ENCODE measurements at regions not wholly inside any gene's neighbourhood (a gene's known extent, or its start where the extent isn't known, plus 50 kb on each side); places are given as distances from the start of the nearest gene placed in this dataset.

- no peak overlapping the region for H3K27ac ChIP-seq (ENCODE audit: low read depth in 2 of 2, low read length in 2 of 2)
- no peak overlapping the region for H3K9ac ChIP-seq (ENCODE audit: low read length in 3 of 3)
- no peak overlapping the region for H3K4me3 ChIP-seq (ENCODE audit: low read length in 3 of 3)
- DNase-seq (no peak), FAIRE-seq (no peak)
- no peaks in the 10 kb centered on the region for H3K36me3 ChIP-seq (ENCODE audit: control insufficient read depth in 2 of 3, insufficient read depth in 3 of 3, low read length in 3 of 3)
- no peaks in the 10 kb centered on the region for H3K4me1 ChIP-seq (ENCODE audit: control insufficient read depth in 2 of 3, insufficient read depth in 2 of 3, low read depth in 1 of 3, low read length in 3 of 3)
- TF ChIP-seq CTCF (IDR thresholded peaks at IDR 0.05; ENCODE audit: borderline replicate concordance, extremely low read depth, insufficient read depth): no peak
- intact Hi-C loops (cut with DNase I): no loop called here
- H3K27me3 ChIP-seq (ENCODE audit: control insufficient read depth, insufficient read depth, low read length): no peaks in the 10 kb centered on the region
- H3K9me3 ChIP-seq (ENCODE audit: control insufficient read depth in 2 of 3, insufficient read depth in 1 of 3, low read length in 3 of 3): peaks cover 0 to 7% (median 0%) of the 10 kb centered on the region in 3 donors
Measured at GRCh38 chr6:100126790-100127484, 132.9 kb upstream of the MCHR2 start.

- TF ChIP-seq CTCF (IDR thresholded peaks at IDR 0.05; ENCODE audit: borderline replicate concordance, extremely low read depth, insufficient read depth): no peak
- Histone ChIP-seq H3K9me3 (ENCODE audit: control insufficient read depth in 2 of 3, insufficient read depth in 1 of 3, low read length in 3 of 3) (no peaks in the 10 kb centered on the region), H3K27ac (ENCODE audit: low read depth in 2 of 2, low read length in 2 of 2) (no peak overlapping the region), H3K4me3 (ENCODE audit: low read length in 3 of 3) (no peak overlapping the region), H3K9ac (ENCODE audit: low read length in 3 of 3) (no peak overlapping the region), H3K36me3 (ENCODE audit: control insufficient read depth in 2 of 3, insufficient read depth in 3 of 3, low read length in 3 of 3) (no peaks in the 10 kb centered on the region), H3K4me1 (ENCODE audit: control insufficient read depth in 2 of 3, insufficient read depth in 2 of 3, low read depth in 1 of 3, low read length in 3 of 3) (no peaks in the 10 kb centered on the region), H3K27me3 (ENCODE audit: control insufficient read depth, insufficient read depth, low read length) (no peaks in the 10 kb centered on the region)
- DNase-seq: no peak
- no peak for FAIRE-seq
- intact Hi-C loops (cut with DNase I): no loop called here
Measured at GRCh38 chr6:100121854-100122609, 128.0 kb upstream of the MCHR2 start.

- intact Hi-C loops (cut with DNase I): loop anchor here (10.0 kb wide), 1 partner anchor 356 kb away; no protein-coding TSS in a partner anchor
- FAIRE-seq: no peak
- no peaks in the 10 kb centered on the region for H3K9me3 ChIP-seq (ENCODE audit: control insufficient read depth in 2 of 3, insufficient read depth in 1 of 3, low read length in 3 of 3)
- no peak overlapping the region for H3K4me3 ChIP-seq (ENCODE audit: low read length in 3 of 3)
- H3K36me3 ChIP-seq (ENCODE audit: control insufficient read depth in 2 of 3, insufficient read depth in 3 of 3, low read length in 3 of 3): no peaks in the 10 kb centered on the region
- no peak overlapping the region for H3K27ac ChIP-seq (ENCODE audit: low read depth in 2 of 2, low read length in 2 of 2)
- H3K27me3 ChIP-seq (ENCODE audit: control insufficient read depth, insufficient read depth, low read length): no peaks in the 10 kb centered on the region
- no peak overlapping the region for H3K9ac ChIP-seq (ENCODE audit: low read length in 3 of 3)
- no peaks in the 10 kb centered on the region for H3K4me1 ChIP-seq (ENCODE audit: control insufficient read depth in 2 of 3, insufficient read depth in 2 of 3, low read depth in 1 of 3, low read length in 3 of 3)
- no peak for TF ChIP-seq CTCF (IDR thresholded peaks at IDR 0.05; ENCODE audit: borderline replicate concordance, extremely low read depth, insufficient read depth)
- no peak for DNase-seq
Measured at GRCh38 chr6:100119261-100119660, 125.2 kb upstream of the MCHR2 start.

All from kidney (tissue), 13 donors.